Stomach (tissue), 4 donors: ENCODE measurements at regions not wholly inside any gene's neighbourhood (a gene's known extent, or its start where the extent isn't known, plus 50 kb on each side); places are given as distances from the start of the nearest gene placed in this dataset.

Source experiments
- CTCF ChIP-seq, 7 experiments: fragments of 450-650 bp in 4 of 7; fragments of 200-600 bp in 3 of 7; sonication (generic) in 3 of 7; IDR thresholded peaks; one replicate each; pipeline ENCODE4 v1.5.1; 2016 to 2019; ENCODE audit warnings: antibody characterized with exemption in 7 of 7, control low read depth in 2 of 7, mild to moderate bottlenecking in 1 of 7
- EP300 ChIP-seq: sonication (generic); formaldehyde crosslinking; IDR thresholded peaks from one replicate; pipeline ENCODE4 v1.6.1; 2017; ENCODE audit warnings: antibody characterized with exemption
- POLR2A ChIP-seq, 4 donors: fragments of 450-650 bp; IDR thresholded peaks; one replicate each; pipeline ENCODE4 v1.6.1; 2016; ENCODE audit warnings: antibody characterized with exemption in 4 of 4, control low read depth in 2 of 4, mild to moderate bottlenecking in 1 of 4, moderate library complexity in 1 of 4
- POLR2AphosphoS5 ChIP-seq, 3 donors: sonication (generic); formaldehyde crosslinking; IDR thresholded peaks; one replicate each; pipeline ENCODE4 v1.6.1; 2016; ENCODE audit warnings: antibody characterized with exemption in 3 of 3

GRCh38 chr4:10180603-10180926, 64.0 kb upstream of the WDR1 start:
- TF ChIP-seq POLR2A (IDR thresholded peaks at IDR 0.05) (no peak), CTCF (IDR thresholded peaks at IDR 0.05) (no peak), EP300 (no peak), POLR2AphosphoS5 (IDR thresholded peaks at IDR 0.05) (no peak)
